Rectal smooth muscle tissue (tissue), 1 donor: ENCODE measurements at regions not wholly inside any gene's neighbourhood (a gene's known extent, or its start where the extent isn't known, plus 50 kb on each side); places are given as distances from the start of the nearest gene placed in this dataset.
A peak's percentile ranks its signal among the peaks of the same experiment; 100 is the strongest.

Experiments used
- H3K27ac ChIP-seq: one replicate; pipeline ENCODE4 v1.7.0; 2013; ENCODE audit warnings: low read depth, low read length, inconsistent platforms
- H3K27me3 ChIP-seq: one replicate; pipeline ENCODE4 v1.7.0; 2013; ENCODE audit warnings: low read length; ENCODE audit not compliant: control insufficient read depth, insufficient read depth
- H3K36me3 ChIP-seq: one replicate; pipeline ENCODE4 v1.7.0; 2013; ENCODE audit warnings: low read length; ENCODE audit not compliant: control insufficient read depth, insufficient read depth
- H3K4me1 ChIP-seq: one replicate; pipeline ENCODE4 v1.7.0; 2013; ENCODE audit warnings: low read length; ENCODE audit not compliant: control insufficient read depth, insufficient read depth
- H3K4me3 ChIP-seq: one replicate; pipeline ENCODE4 v1.7.0; 2013; ENCODE audit warnings: low read length
- H3K9ac ChIP-seq: one replicate; pipeline ENCODE4 v1.7.0; 2013; ENCODE audit warnings: low read length

GRCh38 chr15:25554640-25555039 is 115.8 kb upstream of the UBE3A start:
- Histone ChIP-seq H3K4me3 (no peak overlapping the region), H3K4me1 (no peaks in the 10 kb centered on the region), H3K27ac (no peak overlapping the region), H3K9ac (no peak overlapping the region), H3K27me3 (no peaks in the 10 kb centered on the region), H3K36me3 (no peaks in the 10 kb centered on the region)

DNA sequence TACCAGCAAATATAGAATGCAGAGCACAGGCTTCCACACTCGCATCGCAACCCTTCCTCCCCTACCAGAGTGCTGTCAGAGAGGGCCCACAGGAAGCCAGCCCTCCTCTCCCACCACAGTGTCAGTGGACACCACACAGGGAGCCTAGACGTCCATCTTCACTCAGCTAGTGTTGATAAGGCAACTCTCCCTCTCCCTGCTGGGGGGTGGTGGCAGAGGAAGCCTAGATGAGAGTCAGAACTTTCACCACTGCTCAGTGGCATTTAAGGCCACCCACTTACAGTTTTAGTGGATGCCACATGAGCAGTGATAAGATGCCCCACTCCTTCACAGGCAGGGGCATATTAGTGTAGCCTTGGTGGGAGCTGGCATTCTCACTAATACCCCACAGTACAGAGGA is 109.8 kb upstream of the UBE3A start:
- H3K9ac ChIP-seq: no peak overlapping the region

DNA sequence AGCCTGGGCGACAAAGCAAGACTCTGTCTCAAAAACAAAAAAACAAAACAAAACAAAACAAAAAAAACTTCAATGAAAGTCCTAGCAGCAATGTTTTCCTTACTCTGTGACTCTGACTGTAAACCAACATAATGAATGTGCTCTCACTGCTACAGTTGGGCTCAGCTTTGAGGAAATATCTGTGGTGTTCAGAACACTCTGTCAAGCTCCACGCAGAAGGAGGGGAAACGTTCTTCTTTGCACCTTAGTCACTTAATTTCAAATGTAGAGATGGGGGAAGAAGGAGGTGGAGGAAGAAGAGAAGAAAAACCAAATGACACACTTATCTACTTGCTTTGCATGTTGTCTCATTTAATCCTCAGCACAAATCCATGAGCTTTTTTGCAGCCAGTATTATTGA is 107.1 kb upstream of the UBE3A start:
- H3K4me3 ChIP-seq: no peak overlapping the region
- peaks cover 18% of the 10 kb centered on the region for H3K4me1 ChIP-seq
- H3K9ac ChIP-seq: no peak overlapping the region
- no peaks in the 10 kb centered on the region for H3K36me3 ChIP-seq
- H3K27ac ChIP-seq: no peak overlapping the region
- no peaks in the 10 kb centered on the region for H3K27me3 ChIP-seq

More for the DNA sequence above, 109.8 kb upstream of the UBE3A start:
- Histone ChIP-seq H3K27ac (no peak overlapping the region), H3K36me3 (no peaks in the 10 kb centered on the region), H3K27me3 (no peaks in the 10 kb centered on the region), H3K4me1 (peaks cover 10% of the 10 kb centered on the region), H3K4me3 (no peak overlapping the region)

DNA sequence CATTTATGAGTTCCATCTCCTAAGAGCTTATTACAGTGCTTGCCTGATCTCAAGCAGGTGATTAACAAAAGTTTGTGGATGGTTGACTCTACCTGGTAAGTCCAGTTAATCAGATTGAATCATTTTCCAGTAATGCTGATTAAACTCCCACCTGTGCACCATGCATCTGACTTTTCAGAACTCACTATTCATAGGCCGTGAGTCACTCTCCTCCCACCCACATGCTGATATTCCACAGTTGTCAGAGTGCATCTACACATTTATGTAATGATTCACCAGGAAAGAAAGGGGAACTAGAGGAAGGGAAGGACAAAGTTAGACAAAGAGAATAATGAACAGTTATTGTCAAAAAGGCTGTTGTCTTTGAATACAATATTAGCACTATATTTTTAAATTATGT is 106.2 kb upstream of the UBE3A start:
- peak overlapping the region; percentile 30 for H3K27ac ChIP-seq
- no peak overlapping the region for H3K9ac ChIP-seq
- H3K36me3 ChIP-seq: no peaks in the 10 kb centered on the region
- no peaks in the 10 kb centered on the region for H3K27me3 ChIP-seq
- no peak overlapping the region for H3K4me3 ChIP-seq
- peaks cover 18% of the 10 kb centered on the region for H3K4me1 ChIP-seq

GRCh38 chr15:25544076-25544475 is 105.3 kb upstream of the UBE3A start:
- Histone ChIP-seq H3K27ac (peak overlapping the region; percentile 56), H3K27me3 (no peaks in the 10 kb centered on the region), H3K36me3 (no peaks in the 10 kb centered on the region), H3K4me3 (no peak overlapping the region), H3K9ac (no peak overlapping the region), H3K4me1 (peaks cover 18% of the 10 kb centered on the region)

- Histone ChIP-seq H3K27ac (peak overlapping the region; percentile 56), H3K4me3 (no peak overlapping the region), H3K9ac (no peak overlapping the region), H3K36me3 (no peaks in the 10 kb centered on the region), H3K4me1 (peaks cover 18% of the 10 kb centered on the region), H3K27me3 (no peaks in the 10 kb centered on the region)
Observed at GRCh38 chr15:25543196-25543595, 104.4 kb upstream of the UBE3A start.

GRCh38 chr15:25541228-25541627 is 102.4 kb upstream of the UBE3A start:
- H3K36me3 ChIP-seq: no peaks in the 10 kb centered on the region
- no peak overlapping the region for H3K27ac ChIP-seq
- no peak overlapping the region for H3K9ac ChIP-seq
- H3K4me3 ChIP-seq: no peak overlapping the region
- H3K4me1 ChIP-seq: peaks cover 18% of the 10 kb centered on the region
- no peaks in the 10 kb centered on the region for H3K27me3 ChIP-seq

DNA sequence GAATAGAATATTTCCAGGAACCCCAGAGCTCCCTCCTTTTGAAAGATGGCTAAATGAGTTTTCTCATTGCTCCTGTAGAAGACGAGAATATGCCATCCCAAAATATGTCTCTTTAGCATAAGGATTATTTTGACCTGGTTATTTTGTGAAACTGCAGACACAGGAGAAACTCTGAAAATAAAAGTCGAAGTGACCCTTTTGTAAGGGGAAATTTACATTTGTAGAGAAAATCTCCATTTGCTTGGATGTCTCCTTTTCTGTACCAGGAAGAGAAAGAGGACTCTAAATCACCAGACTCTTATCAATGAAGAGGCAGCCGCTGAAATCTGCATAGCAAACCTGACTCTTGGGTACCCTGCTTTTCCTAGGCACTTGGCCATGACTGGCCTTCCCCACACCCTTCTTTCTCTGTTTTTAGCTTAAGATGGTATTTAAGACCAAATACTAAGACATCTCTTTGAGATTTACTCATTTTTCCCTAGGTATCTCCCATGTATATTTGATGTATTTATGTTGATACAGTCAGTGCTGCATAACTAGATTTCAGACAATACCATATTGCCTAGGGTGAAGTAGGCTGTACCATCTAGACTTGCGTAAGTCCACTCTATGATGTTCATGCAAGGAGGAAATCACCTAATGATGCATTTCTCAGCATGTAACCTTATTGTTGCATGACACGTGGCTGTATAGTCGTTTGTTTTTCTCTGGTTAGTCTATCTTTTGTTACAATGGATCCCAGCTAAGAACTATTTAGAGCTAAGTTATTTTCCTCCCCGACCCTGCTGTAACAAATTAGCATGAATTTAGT is 98.2 kb upstream of the UBE3A start:
- no peak overlapping the region for H3K27ac ChIP-seq
- H3K27me3 ChIP-seq: no peaks in the 10 kb centered on the region
- no peaks in the 10 kb centered on the region for H3K36me3 ChIP-seq
- no peak overlapping the region for H3K4me3 ChIP-seq
- H3K9ac ChIP-seq: no peak overlapping the region
- H3K4me1 ChIP-seq: peaks cover 8% of the 10 kb centered on the region

DNA sequence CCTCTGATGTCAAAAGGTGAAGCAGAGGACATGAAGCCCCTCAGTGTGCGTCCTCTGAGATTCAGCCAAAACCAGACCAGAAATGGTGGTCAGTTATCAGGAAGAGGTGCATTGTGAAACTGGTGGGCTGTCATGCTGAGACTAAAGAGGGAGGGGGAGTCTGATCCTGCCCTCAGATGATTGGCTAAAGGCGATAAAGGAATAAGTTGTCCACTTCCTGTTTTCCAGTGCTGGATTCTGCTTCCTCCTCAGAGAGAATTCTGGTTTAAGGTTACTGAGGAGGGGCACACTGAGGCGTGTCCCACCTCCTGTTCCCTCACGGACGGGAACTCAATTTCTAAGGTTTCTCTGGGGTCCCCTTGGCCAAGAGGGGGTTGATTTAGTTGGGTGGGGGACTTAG is 97.0 kb upstream of the UBE3A start:
- H3K9ac ChIP-seq: no peak overlapping the region
- no peak overlapping the region for H3K4me3 ChIP-seq
- H3K27ac ChIP-seq: no peak overlapping the region
- no peaks in the 10 kb centered on the region for H3K27me3 ChIP-seq
- H3K4me1 ChIP-seq: peaks cover 12% of the 10 kb centered on the region
- H3K36me3 ChIP-seq: no peaks in the 10 kb centered on the region

- Histone ChIP-seq H3K36me3 (no peaks in the 10 kb centered on the region), H3K9ac (no peak overlapping the region), H3K4me3 (no peak overlapping the region), H3K27ac (no peak overlapping the region), H3K27me3 (no peaks in the 10 kb centered on the region), H3K4me1 (peaks cover 12% of the 10 kb centered on the region)
Observed at GRCh38 chr15:25534293-25534692, 95.5 kb upstream of the UBE3A start.

GRCh38 chr15:25532269-25533140 is 93.7 kb upstream of the UBE3A start:
- peaks cover 12% of the 10 kb centered on the region for H3K4me1 ChIP-seq
- H3K4me3 ChIP-seq: no peak overlapping the region
- H3K27me3 ChIP-seq: no peaks in the 10 kb centered on the region
- H3K9ac ChIP-seq: no peak overlapping the region
- H3K27ac ChIP-seq: no peak overlapping the region
- H3K36me3 ChIP-seq: no peaks in the 10 kb centered on the region

DNA sequence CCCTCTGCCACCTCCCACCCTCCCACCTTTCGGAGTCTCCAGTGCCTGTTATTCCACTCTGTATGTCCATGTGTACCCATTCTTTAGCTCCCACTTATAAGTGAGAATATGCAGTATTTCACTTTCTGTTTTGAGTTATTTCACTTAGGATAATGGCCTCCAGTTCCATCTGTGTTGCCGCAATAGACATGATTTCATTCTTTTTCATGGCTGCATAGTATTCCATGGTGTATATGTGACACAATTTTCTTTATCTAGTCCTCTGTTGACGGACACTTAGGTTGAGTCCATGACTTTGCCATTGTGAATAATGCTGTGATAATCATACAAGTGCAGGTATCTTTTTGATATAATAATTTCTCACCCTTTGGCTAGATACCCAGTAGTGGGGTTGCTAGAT is 91.0 kb upstream of the UBE3A start:
- Histone ChIP-seq H3K4me1 (peaks cover 12% of the 10 kb centered on the region), H3K27me3 (no peaks in the 10 kb centered on the region), H3K27ac (no peak overlapping the region), H3K36me3 (no peaks in the 10 kb centered on the region), H3K4me3 (no peak overlapping the region), H3K9ac (no peak overlapping the region)
